Endothelial cell of umbilical vein (primary cell): ENCODE measurements at regions not wholly inside any gene's neighbourhood (a gene's known extent, or its start where the extent isn't known, plus 50 kb on each side); places are given as distances from the start of the nearest gene placed in this dataset.

Experiments used
- BruUV-seq: library from RNA; stranded (reverse); fragments of 400-500 nt; replicated peaks from 2 replicates; lab custom pipeline; 2021; lab: Mats Ljungman, UMichigan
- CTCF ChIA-PET: fragments of 300-600, 350-600 bp; sonication (Branson Sonifier 250); formaldehyde crosslinking; loops from one replicate; lab custom pipeline; 2021; ENCODE audit warnings: antibody characterized with exemption, inconsistent platforms; lab: Charles Lee
- POLR2A ChIA-PET: fragments of 300-600, 350-600 bp; sonication (Branson Sonifier 250); formaldehyde crosslinking; loops from one replicate; lab custom pipeline; 2021; ENCODE audit warnings: antibody characterized with exemption, inconsistent platforms; lab: Charles Lee
- DNase-seq: peaks from one replicate; pipeline ENCODE4 v3.0.0-alpha.2; 2011; ENCODE audit warnings: low read depth, low spot score
- FAIRE-seq: peaks from 2 replicates; lab custom pipeline; 2011; peaks lifted over from hg19 to GRCh38; lab: Jason Lieb, UNC
- H2AFZ ChIP-seq: 2 replicates; pipeline ENCODE4 v1.6.0; 2012; ENCODE audit warnings: low read depth, low read length, control low read depth, inconsistent platforms
- H3K27ac ChIP-seq: 2 replicates; pipeline ENCODE4 v1.5.1; 2011; ENCODE audit warnings: low read depth, mild to moderate bottlenecking, control low read depth, low read length, moderate library complexity; ENCODE audit not compliant: insufficient read depth
- H3K27me3 ChIP-seq, 2 experiments: 2 replicates each; pipeline versions ENCODE4 v1.6.0 to v1.6.1; 2011; ENCODE audit warnings: low read length in 2 of 2, mixed read lengths in 1 of 2; ENCODE audit not compliant: control insufficient read depth in 2 of 2, insufficient read depth in 2 of 2
- H3K36me3 ChIP-seq, 2 experiments: 2 replicates in 1 of 2; 3 replicates in 1 of 2; pipeline ENCODE4 v1.5.1; 2011; ENCODE audit warnings: low read length in 2 of 2, mild to moderate bottlenecking in 1 of 2, moderate library complexity in 1 of 2; ENCODE audit not compliant: control insufficient read depth in 2 of 2, insufficient read depth in 2 of 2; ENCODE audit errors: extremely low read depth in 1 of 2
- H3K4me1 ChIP-seq: 3 replicates; pipeline ENCODE4 v1.5.1; 2011; ENCODE audit warnings: mild to moderate bottlenecking, low read length; ENCODE audit not compliant: control insufficient read depth, insufficient read depth; ENCODE audit errors: extremely low read depth
- H3K4me2 ChIP-seq: 2 replicates; pipeline ENCODE4 v1.6.1; 2011; ENCODE audit warnings: low read length, control low read depth, mixed read lengths; ENCODE audit not compliant: insufficient read depth
- H3K4me3 ChIP-seq, 3 experiments: fragments of 200-600 bp in 1 of 3; sonication (generic), shearing (Covaris generic) in 1 of 3; replicated peaks in 1 of 3; 2 replicates each; pipeline ENCODE4 v1.5.1; 2011 to 2016; ENCODE audit warnings: control low read depth in 3 of 3, low read length in 3 of 3, mild to moderate bottlenecking in 2 of 3, inconsistent platforms in 1 of 3, low read depth in 1 of 3, moderate library complexity in 1 of 3; ENCODE audit not compliant: insufficient read depth in 1 of 3
- H3K79me2 ChIP-seq: 2 replicates; pipeline ENCODE4 v1.6.0; 2012; ENCODE audit warnings: low read length, inconsistent platforms; ENCODE audit not compliant: control insufficient read depth, insufficient read depth
- H3K9ac ChIP-seq: replicated peaks from 2 replicates; pipeline ENCODE3; 2011; ENCODE audit warnings: low read length, control low read depth; ENCODE audit not compliant: insufficient read depth; ENCODE audit errors: extremely low read depth
- H3K9me1 ChIP-seq: replicated peaks from 3 replicates; pipeline ENCODE4 v1.6.0; 2011; ENCODE audit warnings: mild to moderate bottlenecking, low read length; ENCODE audit not compliant: control insufficient read depth, insufficient read depth; ENCODE audit errors: extremely low read depth
- H3K9me3 ChIP-seq: replicated peaks from 2 replicates; pipeline ENCODE4 v1.5.1; 2012; ENCODE audit warnings: low read length, inconsistent platforms; ENCODE audit not compliant: control insufficient read depth, insufficient read depth
- H4K20me1 ChIP-seq: replicated peaks from 2 replicates; pipeline ENCODE3; 2011; ENCODE audit warnings: mild to moderate bottlenecking, low read length; ENCODE audit not compliant: control insufficient read depth, insufficient read depth; ENCODE audit errors: extremely low read depth
- CTCF ChIP-seq, 2 donors: IDR thresholded peaks; 1 replicate in 1 of 2; 2 replicates in 1 of 2; pipeline ENCODE4 v1.5.1; 2011; ENCODE audit warnings: low read length in 2 of 2, mild to moderate bottlenecking in 2 of 2, moderate library complexity in 2 of 2, control low read depth in 1 of 2, inconsistent platforms in 1 of 2, low read depth in 1 of 2; ENCODE audit not compliant: insufficient read depth in 1 of 2; ENCODE audit errors: extremely low read depth in 1 of 2
- EZH2 ChIP-seq: IDR thresholded peaks from 2 replicates; pipeline ENCODE4 v1.6.1; 2012; ENCODE audit warnings: borderline replicate concordance, low read depth, mild to moderate bottlenecking, moderate library complexity, low read length, inconsistent platforms; ENCODE audit not compliant: severe bottlenecking
- GATA2 ChIP-seq: IDR thresholded peaks from 2 replicates; pipeline ENCODE4 v1.7.0; 2011; ENCODE audit warnings: low read depth, mild to moderate bottlenecking, moderate library complexity, mixed read lengths, low read length; ENCODE audit not compliant: insufficient read length, insufficient read depth
- JUN ChIP-seq: IDR thresholded peaks from 2 replicates; pipeline ENCODE4 v1.6.1; 2011; ENCODE audit warnings: borderline replicate concordance, low read depth; ENCODE audit not compliant: insufficient read length, insufficient read depth
- POLR2AphosphoS5 ChIP-seq: IDR thresholded peaks from 2 replicates; pipeline ENCODE4 v1.6.1; 2012; ENCODE audit warnings: low read depth, mild to moderate bottlenecking, control low read depth, low read length, moderate library complexity; ENCODE audit not compliant: insufficient read depth
- dilution Hi-C: fragments of 300-500 bp; cut with MboI; formaldehyde crosslinking; loops from one replicate; pipeline ENCODE4 v1.15.0; 2019; ENCODE audit warnings: low sequenced_read_pairs; ENCODE audit not compliant: extremely low pct_ligation_motif_present
- intact Hi-C: fragments of 100-400 bp; cut with micrococcal nuclease; formaldehyde crosslinking; loops from one replicate; pipeline ENCODE4 v1.10.0; 2022
- TF ChIP-seq, protein P1 (sequence below): IDR thresholded peaks from 2 replicates; pipeline ENCODE4 v1.6.1; 2011; ENCODE audit not compliant: insufficient read depth, insufficient read length

GRCh38 chr17:77592106-77592865 is 366.2 kb upstream of the TNRC6C start:
- H3K27ac ChIP-seq: no peak overlapping the region
- H2AFZ ChIP-seq: no peak overlapping the region
- ChIA-PET POLR2A (no interaction called here), CTCF (no interaction called here)
- H3K27me3 ChIP-seq: peaks cover 3 to 4% of the 10 kb centered on the region in 2 experiments
- no peak for FAIRE-seq
- H3K9me1 ChIP-seq: no peaks in the 10 kb centered on the region
- H3K4me2 ChIP-seq: no peak overlapping the region
- DNase-seq: no peak
- H4K20me1 ChIP-seq: no peaks in the 10 kb centered on the region
- no peaks in the 10 kb centered on the region for H3K79me2 ChIP-seq
- H3K9ac ChIP-seq: no peak overlapping the region
- no peaks in the 10 kb centered on the region for H3K36me3 ChIP-seq
- no peaks in the 10 kb centered on the region for H3K4me1 ChIP-seq
- no peaks in the 10 kb centered on the region for H3K9me3 ChIP-seq
- TF ChIP-seq JUN (no peak), POLR2AphosphoS5 (no peak), EZH2 (no peak), CTCF (IDR thresholded peaks at IDR 0.05; ENCODE audit: extremely low read depth in 1 of 2, insufficient read depth in 1 of 2, low read depth in 1 of 2, low read length in 2 of 2) (no peak), GATA2 (no peak)
- TF ChIP-seq, protein P1, sequence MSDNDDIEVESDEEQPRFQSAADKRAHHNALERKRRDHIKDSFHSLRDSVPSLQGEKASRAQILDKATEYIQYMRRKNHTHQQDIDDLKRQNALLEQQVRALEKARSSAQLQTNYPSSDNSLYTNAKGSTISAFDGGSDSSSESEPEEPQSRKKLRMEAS: no peak
- no peak overlapping the region for H3K4me3 ChIP-seq
- intact Hi-C loops: no loop called here
- no TSS peak for BruUV-seq
- dilution Hi-C loops: no loop called here
